Nephron progenitor cell (in vitro differentiated cells): ENCODE measurements at regions not wholly inside any gene's neighbourhood (a gene's known extent, or its start where the extent isn't known, plus 50 kb on each side); places are given as distances from the start of the nearest gene placed in this dataset.

ENCODE experiments used
- DNase-seq: peaks from one replicate; pipeline ENCODE4 v3.0.0; 2021
- H3K27ac Mint-ChIP-seq: 2 replicates; pipeline ENCODE4 v1.8.0; 2021; ENCODE audit warnings: mild to moderate bottlenecking, moderate library complexity, mixed read lengths
- H3K27me3 Mint-ChIP-seq: 2 replicates; pipeline ENCODE4 v1.8.0; 2021; ENCODE audit warnings: mild to moderate bottlenecking, low read depth, mixed read lengths; ENCODE audit not compliant: poor library complexity
- H3K36me3 Mint-ChIP-seq: 2 replicates; pipeline ENCODE4 v1.8.0; 2021; ENCODE audit warnings: low read depth, mixed read lengths
- H3K4me1 Mint-ChIP-seq: 2 replicates; pipeline ENCODE4 v1.8.0; 2021; ENCODE audit warnings: mixed read lengths
- H3K4me3 Mint-ChIP-seq: 2 replicates; pipeline ENCODE4 v1.8.0; 2021; ENCODE audit warnings: mild to moderate bottlenecking, moderate library complexity, mixed read lengths
- H3K9me3 Mint-ChIP-seq: 2 replicates; pipeline ENCODE4 v1.8.0; 2021; ENCODE audit warnings: mild to moderate bottlenecking, moderate library complexity, mixed read lengths
- CTCF ChIP-seq: fragments of 200-600 bp; sonication (generic); IDR thresholded peaks from 2 replicates; pipeline ENCODE4 v1.5.0; 2021; ENCODE audit warnings: antibody characterized with exemption

GRCh38 chr10:106317554-106317953 lies 847.0 kb downstream of the SORCS1 start:
- H3K9me3 Mint-ChIP-seq, result no peaks in the 10 kb centered on the region
- H3K27me3 Mint-ChIP-seq, result peaks cover 4% of the 10 kb centered on the region
- no peak overlapping the region for H3K4me3 Mint-ChIP-seq
- DNase-seq, result no peak
- no peak for TF ChIP-seq CTCF
- peaks cover 9% of the 10 kb centered on the region for H3K4me1 Mint-ChIP-seq
- H3K27ac Mint-ChIP-seq, result no peak overlapping the region
- no peaks in the 10 kb centered on the region for H3K36me3 Mint-ChIP-seq

- H3K4me3 Mint-ChIP-seq, result no peak overlapping the region
- H3K36me3 Mint-ChIP-seq, result no peaks in the 10 kb centered on the region
- H3K4me1 Mint-ChIP-seq, result peaks cover 20% of the 10 kb centered on the region
- no peak for DNase-seq
- no peaks in the 10 kb centered on the region for H3K9me3 Mint-ChIP-seq
- no peak overlapping the region for H3K27ac Mint-ChIP-seq
- H3K27me3 Mint-ChIP-seq, result no peaks in the 10 kb centered on the region
- TF ChIP-seq CTCF, result no peak
Observed at GRCh38 chr10:106313041-106313440, 851.5 kb downstream of the SORCS1 start.

GRCh38 chr10:106312087-106312486 lies 852.4 kb downstream of the SORCS1 start:
- H3K9me3 Mint-ChIP-seq, result no peaks in the 10 kb centered on the region
- no peak for TF ChIP-seq CTCF
- DNase-seq, result no peak
- H3K27ac Mint-ChIP-seq, result no peak overlapping the region
- H3K4me1 Mint-ChIP-seq, result peaks cover 20% of the 10 kb centered on the region
- no peaks in the 10 kb centered on the region for H3K36me3 Mint-ChIP-seq
- no peaks in the 10 kb centered on the region for H3K27me3 Mint-ChIP-seq
- no peak overlapping the region for H3K4me3 Mint-ChIP-seq

GRCh38 chr10:106311590-106311989 lies 852.9 kb downstream of the SORCS1 start:
- Mint-ChIP-seq H3K4me3 (no peak overlapping the region), H3K27ac (no peak overlapping the region), H3K9me3 (no peaks in the 10 kb centered on the region), H3K27me3 (no peaks in the 10 kb centered on the region), H3K4me1 (peaks cover 20% of the 10 kb centered on the region), H3K36me3 (no peaks in the 10 kb centered on the region)
- DNase-seq, result no peak
- TF ChIP-seq CTCF, result no peak

- Mint-ChIP-seq H3K27ac (no peak overlapping the region), H3K4me1 (peaks cover 20% of the 10 kb centered on the region), H3K9me3 (no peaks in the 10 kb centered on the region), H3K36me3 (no peaks in the 10 kb centered on the region), H3K27me3 (no peaks in the 10 kb centered on the region), H3K4me3 (no peak overlapping the region)
- no peak for TF ChIP-seq CTCF
- DNase-seq, result no peak
Observed at GRCh38 chr10:106310596-106310995, 853.9 kb downstream of the SORCS1 start.

- Mint-ChIP-seq H3K4me3 (no peak overlapping the region), H3K4me1 (peaks cover 20% of the 10 kb centered on the region), H3K9me3 (no peaks in the 10 kb centered on the region), H3K27me3 (no peaks in the 10 kb centered on the region), H3K27ac (no peak overlapping the region), H3K36me3 (no peaks in the 10 kb centered on the region)
- no peak for TF ChIP-seq CTCF
- no peak for DNase-seq
Observed at GRCh38 chr10:106309376-106309775, 855.1 kb downstream of the SORCS1 start.
